Breast epithelium (tissue), 4 donors: ENCODE measurements at regions not wholly inside any gene's neighbourhood (a gene's known extent, or its start where the extent isn't known, plus 50 kb on each side); places are given as distances from the start of the nearest gene placed in this dataset.

ENCODE experiments used
- DNase-seq, 2 donors: peaks; one replicate each; pipeline ENCODE4 v3.0.0-alpha.2; 2019; ENCODE audit warnings: low spot score in 2 of 2
- H3K27ac ChIP-seq, 2 donors: fragments of 200-600 bp; sonication (generic) in 1 of 2; one replicate each; pipeline ENCODE4 v1.5.1; 2016 to 2019; ENCODE audit warnings: mild to moderate bottlenecking in 1 of 2
- H3K27me3 ChIP-seq, 2 donors: fragments of 200-600 bp; sonication (generic) in 1 of 2; one replicate each; pipeline versions ENCODE4 v1.5.1 to v1.6.0; 2017 to 2019; ENCODE audit warnings: control low read depth in 1 of 2, mild to moderate bottlenecking in 1 of 2
- H3K36me3 ChIP-seq: fragments of 200-600 bp; one replicate; pipeline ENCODE4 v1.5.1; 2019
- H3K4me1 ChIP-seq, 2 donors: fragments of 200-600 bp; sonication (generic); one replicate each; pipeline ENCODE4 v1.5.1; 2016 to 2019; ENCODE audit warnings: control low read depth in 1 of 2
- H3K4me3 ChIP-seq, 3 donors: fragments of 200-600 bp; sonication (generic); 1 replicate in 2 of 3; 2 replicates in 1 of 3; pipeline ENCODE4 v1.5.1; 2016 to 2019; ENCODE audit warnings: mild to moderate bottlenecking in 3 of 3, moderate library complexity in 2 of 3
- H3K9me3 ChIP-seq, 2 donors: fragments of 200-600 bp; sonication (generic) in 1 of 2; one replicate each; pipeline ENCODE4 v1.5.1; 2016 to 2019; ENCODE audit warnings: control low read depth in 1 of 2
- CTCF ChIP-seq, 3 donors: fragments of 450-650 bp; IDR thresholded peaks; one replicate each; pipeline ENCODE4 v1.5.1; 2016 to 2017; ENCODE audit warnings: antibody characterized with exemption in 3 of 3, mild to moderate bottlenecking in 3 of 3, moderate library complexity in 3 of 3
- POLR2A ChIP-seq: fragments of 450-650 bp; IDR thresholded peaks from one replicate; pipeline ENCODE4 v1.6.1; 2016; ENCODE audit warnings: antibody characterized with exemption, mild to moderate bottlenecking, moderate library complexity
- POLR2AphosphoS5 ChIP-seq, 3 donors: sonication (generic); formaldehyde crosslinking; IDR thresholded peaks; one replicate each; pipeline ENCODE4 v1.6.1; 2017; ENCODE audit warnings: antibody characterized with exemption in 3 of 3
- intact Hi-C: fragments of 100-400 bp; cut with DNase I; formaldehyde crosslinking; loops from one replicate; pipeline ENCODE4 v1.15.1; 2023; ENCODE audit warnings: low total_unique reads

- Histone ChIP-seq H3K27ac (no peak overlapping the region), H3K27me3 (no peaks in the 10 kb centered on the region), H3K36me3 (no peaks in the 10 kb centered on the region), H3K4me1 (no peaks in the 10 kb centered on the region), H3K9me3 (peaks cover 0 to 5% of the 10 kb centered on the region in 2 donors), H3K4me3 (no peak overlapping the region)
- TF ChIP-seq CTCF (IDR thresholded peaks at IDR 0.05) (no peak), POLR2AphosphoS5 (IDR thresholded peaks at IDR 0.05) (no peak), POLR2A (no peak)
- intact Hi-C loops: loop anchor here (10.0 kb wide), 1 partner anchor 808 kb away; no protein-coding TSS in a partner anchor
- no peak for DNase-seq
These were observed 146.4 kb downstream of the MIS18A start for GRCh38 chr21:32132409-32132808.

GRCh38 chr21:32131960-32132359, 146.9 kb downstream of the MIS18A start:
- no peak overlapping the region for H3K4me3 ChIP-seq
- H3K27ac ChIP-seq: no peak overlapping the region
- peaks cover 0 to under 1% of the 10 kb centered on the region in 2 donors for H3K9me3 ChIP-seq
- no peak for DNase-seq
- TF ChIP-seq CTCF (IDR thresholded peaks at IDR 0.05): no peak
- no peak for TF ChIP-seq POLR2AphosphoS5 (IDR thresholded peaks at IDR 0.05)
- TF ChIP-seq POLR2A: no peak
- H3K36me3 ChIP-seq: no peaks in the 10 kb centered on the region
- H3K27me3 ChIP-seq: no peaks in the 10 kb centered on the region
- no peaks in the 10 kb centered on the region for H3K4me1 ChIP-seq
- intact Hi-C loops: loop anchor here (10.0 kb wide), 1 partner anchor 807 kb away; no protein-coding TSS in a partner anchor

- no peaks in the 10 kb centered on the region for H3K27me3 ChIP-seq
- no peaks in the 10 kb centered on the region for H3K4me1 ChIP-seq
- no peaks in the 10 kb centered on the region for H3K9me3 ChIP-seq
- no peak for DNase-seq
- no peak overlapping the region for H3K27ac ChIP-seq
- intact Hi-C loops: loop anchor here (10.0 kb wide), 1 partner anchor 806 kb away; no protein-coding TSS in a partner anchor
- TF ChIP-seq CTCF (IDR thresholded peaks at IDR 0.05): no peak
- TF ChIP-seq POLR2AphosphoS5 (IDR thresholded peaks at IDR 0.05): no peak
- TF ChIP-seq POLR2A: no peak
- no peak overlapping the region for H3K4me3 ChIP-seq
- H3K36me3 ChIP-seq: no peaks in the 10 kb centered on the region
These were observed 147.7 kb downstream of the MIS18A start for GRCh38 chr21:32131164-32131563.

- H3K27me3 ChIP-seq: no peaks in the 10 kb centered on the region
- intact Hi-C loops: loop anchor here (10.0 kb wide), 1 partner anchor 805 kb away; no protein-coding TSS in a partner anchor
- DNase-seq: no peak
- no peaks in the 10 kb centered on the region for H3K9me3 ChIP-seq
- H3K4me3 ChIP-seq: no peak overlapping the region
- no peak for TF ChIP-seq POLR2AphosphoS5 (IDR thresholded peaks at IDR 0.05)
- TF ChIP-seq POLR2A: no peak
- no peak for TF ChIP-seq CTCF (IDR thresholded peaks at IDR 0.05)
- H3K4me1 ChIP-seq: no peaks in the 10 kb centered on the region
- no peak overlapping the region for H3K27ac ChIP-seq
- no peaks in the 10 kb centered on the region for H3K36me3 ChIP-seq
These were observed 148.6 kb downstream of the MIS18A start for GRCh38 chr21:32130031-32130891.

DNA sequence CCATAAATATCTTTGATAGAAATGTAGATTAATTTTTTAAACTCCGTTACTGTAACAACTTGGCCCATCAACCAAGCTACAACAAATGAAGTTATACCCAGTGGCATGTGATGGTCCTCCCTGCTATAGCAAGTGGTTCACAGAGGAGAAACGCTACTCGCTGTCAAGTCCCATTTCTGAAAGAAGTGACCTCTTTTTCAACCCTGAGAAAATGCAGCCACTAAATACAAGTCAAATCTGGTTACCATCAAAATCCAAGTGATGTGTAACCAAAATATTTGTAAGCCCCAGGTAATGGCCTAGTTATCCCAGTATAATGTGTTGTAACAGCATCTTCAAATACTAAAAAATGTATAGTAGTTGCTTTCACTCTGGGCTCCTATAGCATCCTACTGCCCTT, 151.8 kb downstream of the MIS18A start:
- H3K4me3 ChIP-seq: no peak overlapping the region
- H3K27me3 ChIP-seq: no peaks in the 10 kb centered on the region
- no peaks in the 10 kb centered on the region for H3K36me3 ChIP-seq
- intact Hi-C loops: no loop called here
- no peak for DNase-seq
- TF ChIP-seq POLR2A: no peak
- no peak for TF ChIP-seq POLR2AphosphoS5 (IDR thresholded peaks at IDR 0.05)
- no peak for TF ChIP-seq CTCF (IDR thresholded peaks at IDR 0.05)
- H3K9me3 ChIP-seq: peaks cover under 1 to 5% of the 10 kb centered on the region in 2 donors
- H3K4me1 ChIP-seq: no peaks in the 10 kb centered on the region
- no peak overlapping the region for H3K27ac ChIP-seq
